Activated T-helper 1 cell treated with anti-CD3 and anti-CD28 coated beads, Interleukin-12 subunit alpha, Interleukin-12 subunit beta, Interleukin-2, Interleukin-4 antibody, amounts not matched to agents 30 ng/mL and 10 ng/mL and 1 ng/mL, durations not matched to agents 14 hours and 24 hours and 36 hours (primary cell): ENCODE measurements at regions not wholly inside any gene's neighbourhood (a gene's known extent, or its start where the extent isn't known, plus 50 kb on each side); places are given as distances from the start of the nearest gene placed in this dataset.

ENCODE experiments used
- DNase-seq: peaks from one replicate; pipeline ENCODE4 v3.0.0; 2021; ENCODE audit warnings: low spot score
- H3K27ac Mint-ChIP-seq: one replicate; pipeline ENCODE4 v1.8.0; 2021; ENCODE audit warnings: mild to moderate bottlenecking, mixed read lengths
- H3K27me3 Mint-ChIP-seq: one replicate; pipeline ENCODE4 v1.8.0; 2022; ENCODE audit warnings: mild to moderate bottlenecking, moderate library complexity, mixed read lengths; ENCODE audit not compliant: insufficient read depth
- H3K36me3 Mint-ChIP-seq: one replicate; pipeline ENCODE4 v1.8.0; 2021; ENCODE audit warnings: low read depth, mixed read lengths
- H3K4me1 Mint-ChIP-seq: one replicate; pipeline ENCODE4 v1.8.0; 2021; ENCODE audit warnings: low read depth, mixed read lengths
- H3K4me3 Mint-ChIP-seq: one replicate; pipeline ENCODE4 v1.8.0; 2021; ENCODE audit warnings: mild to moderate bottlenecking, moderate library complexity, mixed read lengths
- H3K9me3 Mint-ChIP-seq: one replicate; pipeline ENCODE4 v1.8.0; 2021; ENCODE audit warnings: mixed read lengths
- intact Hi-C: fragments of 100-400 bp; cut with micrococcal nuclease; formaldehyde crosslinking; loops from one replicate; pipeline ENCODE4 v1.15.1; 2024

DNA sequence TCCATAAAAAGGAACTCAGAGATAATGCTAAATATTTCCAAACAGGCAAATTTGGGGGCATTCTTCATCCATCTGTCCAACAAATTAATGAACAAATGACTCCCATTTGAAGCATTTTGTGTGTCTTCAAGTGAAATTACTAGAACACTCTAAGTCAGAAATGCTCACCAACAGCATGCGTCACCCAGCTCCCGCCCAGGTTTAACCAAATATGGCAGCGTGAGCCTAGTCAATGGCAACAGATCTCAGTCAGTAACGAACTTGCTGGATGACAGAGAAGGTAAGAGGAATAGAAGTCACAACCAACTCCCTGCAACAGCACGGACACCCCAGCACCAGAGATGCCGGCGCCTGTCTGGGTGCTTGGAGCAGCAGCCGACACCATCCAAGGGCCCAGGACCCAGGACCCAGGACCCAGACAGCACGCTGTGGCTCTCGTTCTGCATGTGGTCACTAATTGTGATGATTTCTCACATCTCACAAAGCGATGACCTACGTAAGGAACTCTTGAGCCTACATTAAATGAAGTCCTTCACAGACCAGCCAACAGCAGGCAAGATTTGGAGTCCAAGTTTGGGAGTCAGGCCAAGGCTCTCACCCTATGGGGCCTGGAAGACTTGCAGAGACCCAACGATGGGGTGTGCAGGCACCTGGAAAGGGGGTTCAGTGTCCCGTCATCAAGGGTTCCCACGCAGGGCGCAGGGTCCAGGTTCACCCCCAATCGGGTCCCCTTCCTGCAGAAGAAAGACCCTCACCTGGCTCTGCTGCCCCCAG lies 556.9 kb downstream of the BRD1 start:
- peaks cover 7% of the 10 kb centered on the region for H3K27me3 Mint-ChIP-seq
- no peak overlapping the region for H3K4me3 Mint-ChIP-seq
- H3K36me3 Mint-ChIP-seq, result no peaks in the 10 kb centered on the region
- no peak overlapping the region for H3K27ac Mint-ChIP-seq
- DNase-seq, result no peak
- H3K4me1 Mint-ChIP-seq, result no peaks in the 10 kb centered on the region
- H3K9me3 Mint-ChIP-seq, result no peaks in the 10 kb centered on the region
- intact Hi-C loops, result no loop called here

DNA sequence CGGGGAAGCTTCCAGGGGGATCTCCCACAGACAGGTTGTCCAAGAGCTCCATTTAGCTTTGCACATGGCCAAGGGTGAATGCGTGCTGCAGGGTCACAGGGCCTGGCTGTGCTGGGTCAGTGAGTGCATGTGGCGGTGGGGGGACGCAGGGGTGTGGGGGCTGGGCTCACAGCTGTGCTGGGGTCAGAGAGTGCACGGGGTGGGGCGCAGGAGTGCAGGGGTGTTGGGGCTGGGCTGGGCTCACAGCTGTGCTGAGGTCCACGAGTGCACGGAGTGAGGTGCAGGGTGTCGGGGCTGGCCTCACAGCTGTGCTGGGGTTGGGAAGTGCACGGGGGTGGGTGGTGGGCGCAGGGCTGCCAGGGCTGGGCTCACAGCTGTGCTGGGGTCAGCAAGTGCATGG lies 557.7 kb downstream of the BRD1 start:
- H3K27ac Mint-ChIP-seq, result no peak overlapping the region
- H3K4me3 Mint-ChIP-seq, result no peak overlapping the region
- no peaks in the 10 kb centered on the region for H3K9me3 Mint-ChIP-seq
- intact Hi-C loops, result no loop called here
- no peaks in the 10 kb centered on the region for H3K36me3 Mint-ChIP-seq
- H3K4me1 Mint-ChIP-seq, result no peaks in the 10 kb centered on the region
- no peak for DNase-seq
- H3K27me3 Mint-ChIP-seq, result peaks cover 7% of the 10 kb centered on the region

DNA sequence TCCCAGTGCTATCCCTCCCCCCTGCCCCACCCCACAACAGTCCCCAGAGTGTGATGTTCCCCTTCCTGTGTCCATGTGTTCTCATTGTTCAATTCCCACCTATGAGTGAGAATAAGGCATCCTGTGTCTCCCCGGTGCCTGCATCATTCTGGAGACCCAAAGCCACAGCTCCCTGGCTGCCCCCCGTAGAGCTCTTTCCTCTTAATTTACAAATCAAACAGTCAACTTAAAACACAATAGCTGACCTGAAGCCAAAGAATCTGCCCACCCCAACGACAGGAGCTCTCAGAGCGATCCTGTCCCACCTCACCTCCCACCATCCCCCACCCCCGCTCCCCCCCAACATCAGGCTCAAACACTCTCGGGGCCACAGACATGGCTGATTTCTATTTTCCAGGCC lies 558.3 kb downstream of the BRD1 start:
- no peaks in the 10 kb centered on the region for H3K9me3 Mint-ChIP-seq
- peaks cover 7% of the 10 kb centered on the region for H3K27me3 Mint-ChIP-seq
- H3K36me3 Mint-ChIP-seq, result no peaks in the 10 kb centered on the region
- DNase-seq, result no peak
- no peak overlapping the region for H3K27ac Mint-ChIP-seq
- intact Hi-C loops, result no loop called here
- H3K4me3 Mint-ChIP-seq, result no peak overlapping the region
- no peaks in the 10 kb centered on the region for H3K4me1 Mint-ChIP-seq

DNA sequence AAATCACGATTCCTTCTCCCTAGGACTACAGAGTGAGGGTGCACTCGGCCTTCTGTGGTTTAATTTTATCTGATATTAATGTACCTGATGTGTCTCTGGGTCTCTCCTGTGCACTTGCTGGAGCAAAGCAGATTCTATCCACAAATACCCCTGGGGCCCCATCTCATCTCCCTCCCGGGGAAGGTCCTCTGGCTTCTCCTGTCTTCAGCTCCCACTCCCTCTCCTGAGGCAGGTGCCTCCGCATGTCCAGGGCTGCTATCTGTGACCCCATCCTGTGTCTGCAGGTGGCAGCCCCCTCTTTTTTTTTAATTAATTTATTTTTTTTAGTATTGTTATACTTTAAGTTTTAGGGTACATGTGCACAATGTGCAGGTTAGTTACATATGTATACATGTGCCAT lies 558.7 kb downstream of the BRD1 start:
- H3K27ac Mint-ChIP-seq, result no peak overlapping the region
- intact Hi-C loops, result no loop called here
- no peaks in the 10 kb centered on the region for H3K9me3 Mint-ChIP-seq
- H3K27me3 Mint-ChIP-seq, result peaks cover 7% of the 10 kb centered on the region
- no peaks in the 10 kb centered on the region for H3K4me1 Mint-ChIP-seq
- DNase-seq, result no peak
- no peaks in the 10 kb centered on the region for H3K36me3 Mint-ChIP-seq
- no peak overlapping the region for H3K4me3 Mint-ChIP-seq

DNA sequence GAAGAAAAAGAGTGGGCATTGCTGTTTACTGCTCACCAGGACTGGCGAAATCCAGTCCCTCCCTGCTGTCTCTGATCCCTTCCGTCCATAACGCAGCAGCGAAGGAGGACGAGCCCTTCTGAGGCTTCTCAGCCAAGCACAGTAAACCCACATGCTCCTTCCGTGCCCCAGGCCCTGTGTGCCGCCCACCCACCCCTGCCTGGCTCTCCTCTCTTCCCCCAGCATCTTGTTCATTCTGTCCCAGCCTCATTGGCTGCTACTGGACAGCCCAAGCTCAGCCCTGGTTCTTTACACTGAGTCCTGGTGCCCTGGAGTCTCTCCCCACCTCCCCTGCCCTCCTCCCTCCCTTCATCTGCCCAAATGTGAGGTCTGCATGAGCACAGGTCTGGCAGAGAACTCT lies 559.7 kb downstream of the BRD1 start:
- no peak for DNase-seq
- Mint-ChIP-seq H3K36me3 (no peaks in the 10 kb centered on the region), H3K4me1 (no peaks in the 10 kb centered on the region), H3K9me3 (no peaks in the 10 kb centered on the region), H3K27ac (no peak overlapping the region), H3K27me3 (peaks cover 7% of the 10 kb centered on the region), H3K4me3 (no peak overlapping the region)
- intact Hi-C loops, result no loop called here

DNA sequence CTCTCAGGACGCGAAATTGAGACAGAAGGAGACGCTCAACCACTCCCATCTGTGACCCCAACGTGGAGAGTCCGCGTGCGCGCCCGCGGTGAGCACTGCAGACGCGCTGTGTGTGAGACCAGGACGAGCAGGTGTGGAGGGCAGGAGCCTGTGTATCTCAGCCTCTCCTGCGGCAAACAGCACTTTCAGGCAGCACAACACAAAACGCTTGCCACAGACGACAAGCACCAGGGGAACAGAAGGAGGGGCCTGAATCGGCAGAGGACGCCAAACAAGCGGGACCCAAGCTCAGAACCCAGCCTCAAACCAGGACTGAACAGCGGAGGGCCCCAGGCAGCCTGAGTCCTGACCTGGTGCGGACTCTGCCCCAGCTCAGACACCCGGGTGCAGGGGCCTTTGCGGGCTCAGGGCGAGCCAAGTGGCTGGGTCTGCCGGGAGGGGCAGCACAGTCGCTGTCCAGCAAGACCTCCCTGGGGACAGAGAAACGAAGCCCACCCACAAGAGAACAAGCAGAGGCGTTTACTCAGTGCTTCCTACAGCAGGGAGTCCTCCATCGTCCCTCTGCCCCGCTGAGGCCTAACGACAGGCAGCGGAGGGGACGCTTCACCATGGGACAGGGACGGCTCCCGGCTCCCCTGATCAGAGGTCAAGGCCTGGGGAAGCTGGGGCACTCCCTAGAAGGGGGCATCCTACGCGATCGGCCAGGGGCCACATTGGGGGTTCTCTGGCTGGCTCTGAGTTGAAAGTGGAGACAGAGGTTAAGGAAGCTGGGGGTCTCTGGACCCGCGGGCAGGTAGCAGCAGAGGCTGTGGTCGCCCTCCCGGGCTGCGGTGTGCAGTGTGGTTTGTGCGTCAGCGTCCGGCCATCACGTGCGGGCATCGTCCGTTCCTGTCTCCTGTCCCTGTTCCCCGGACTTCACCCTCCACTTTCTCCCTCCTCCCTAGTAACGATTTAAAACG lies 560.8 kb downstream of the BRD1 start:
- Mint-ChIP-seq H3K9me3 (no peaks in the 10 kb centered on the region), H3K36me3 (no peaks in the 10 kb centered on the region), H3K27ac (no peak overlapping the region), H3K4me1 (no peaks in the 10 kb centered on the region), H3K4me3 (no peak overlapping the region), H3K27me3 (peaks cover 7% of the 10 kb centered on the region)
- intact Hi-C loops, result no loop called here
- DNase-seq, result no peak

DNA sequence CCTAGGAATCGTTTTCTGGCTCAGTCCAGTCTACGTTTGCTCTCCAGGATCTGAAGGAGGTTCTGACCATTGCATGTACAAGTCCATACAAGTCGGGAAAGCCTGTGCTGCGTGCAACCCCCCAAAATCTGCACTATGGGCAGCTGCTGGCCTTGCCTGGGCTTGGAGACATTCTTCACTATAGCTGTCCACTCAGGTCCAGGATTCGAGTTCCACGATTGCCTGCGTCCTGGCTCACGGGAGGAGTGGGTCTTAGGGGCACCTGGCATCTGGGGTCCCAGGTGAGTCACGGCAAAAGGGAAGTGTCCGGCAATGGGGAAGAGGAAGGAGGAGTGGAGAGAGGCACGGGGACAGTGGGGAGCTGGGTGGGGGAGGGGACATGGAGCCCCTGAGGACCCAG lies 563.0 kb downstream of the BRD1 start:
- Mint-ChIP-seq H3K4me1 (no peaks in the 10 kb centered on the region), H3K9me3 (no peaks in the 10 kb centered on the region), H3K27ac (no peak overlapping the region), H3K36me3 (no peaks in the 10 kb centered on the region), H3K27me3 (peaks cover 6% of the 10 kb centered on the region), H3K4me3 (no peak overlapping the region)
- intact Hi-C loops, result no loop called here
- no peak for DNase-seq

DNA sequence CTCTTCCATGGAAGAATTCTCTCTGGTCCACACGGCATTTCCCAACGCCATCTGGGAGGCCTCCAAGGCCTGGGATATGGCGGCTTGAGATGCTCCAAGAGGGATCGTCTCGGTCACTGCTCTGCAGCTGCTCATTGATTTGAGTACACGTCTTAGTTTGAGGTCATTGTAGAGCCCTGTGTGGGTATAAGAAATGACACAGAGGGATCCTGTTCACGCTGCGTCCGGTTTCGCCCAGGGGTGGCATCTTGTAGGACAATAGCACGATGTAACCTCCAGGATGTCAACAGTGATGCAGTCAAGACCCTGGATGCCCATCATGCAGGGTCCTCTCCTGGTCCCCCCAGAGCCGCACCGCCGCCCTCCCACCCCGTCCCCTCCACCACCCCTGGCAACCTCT lies 564.6 kb downstream of the BRD1 start:
- Mint-ChIP-seq H3K27me3 (peaks cover 2% of the 10 kb centered on the region), H3K4me1 (no peaks in the 10 kb centered on the region), H3K9me3 (no peaks in the 10 kb centered on the region), H3K27ac (no peak overlapping the region), H3K36me3 (no peaks in the 10 kb centered on the region), H3K4me3 (no peak overlapping the region)
- no peak for DNase-seq
- intact Hi-C loops, result no loop called here

DNA sequence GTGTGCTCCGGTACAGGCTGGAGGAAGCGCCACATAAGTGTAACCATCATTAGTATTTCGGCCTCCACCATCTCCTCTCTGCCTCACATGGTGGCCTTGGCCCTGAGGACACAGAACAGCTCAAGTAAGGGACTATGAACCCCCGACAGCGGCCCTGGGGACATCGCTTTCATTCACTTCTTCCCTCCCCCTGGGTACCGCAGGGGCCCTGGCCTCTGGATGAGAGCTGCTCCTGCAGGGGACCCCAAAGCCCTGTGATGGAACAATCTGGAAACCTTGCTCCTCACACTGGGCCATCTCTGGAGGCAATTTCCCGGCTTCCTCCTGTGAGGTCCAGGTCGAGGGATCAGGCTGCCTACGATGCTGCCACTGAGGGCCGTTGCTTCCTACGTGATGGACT lies 565.5 kb downstream of the BRD1 start:
- H3K4me1 Mint-ChIP-seq, result no peaks in the 10 kb centered on the region
- no peak overlapping the region for H3K4me3 Mint-ChIP-seq
- H3K9me3 Mint-ChIP-seq, result no peaks in the 10 kb centered on the region
- no peaks in the 10 kb centered on the region for H3K36me3 Mint-ChIP-seq
- peaks cover 2% of the 10 kb centered on the region for H3K27me3 Mint-ChIP-seq
- no peak for DNase-seq
- intact Hi-C loops, result no loop called here
- H3K27ac Mint-ChIP-seq, result no peak overlapping the region

DNA sequence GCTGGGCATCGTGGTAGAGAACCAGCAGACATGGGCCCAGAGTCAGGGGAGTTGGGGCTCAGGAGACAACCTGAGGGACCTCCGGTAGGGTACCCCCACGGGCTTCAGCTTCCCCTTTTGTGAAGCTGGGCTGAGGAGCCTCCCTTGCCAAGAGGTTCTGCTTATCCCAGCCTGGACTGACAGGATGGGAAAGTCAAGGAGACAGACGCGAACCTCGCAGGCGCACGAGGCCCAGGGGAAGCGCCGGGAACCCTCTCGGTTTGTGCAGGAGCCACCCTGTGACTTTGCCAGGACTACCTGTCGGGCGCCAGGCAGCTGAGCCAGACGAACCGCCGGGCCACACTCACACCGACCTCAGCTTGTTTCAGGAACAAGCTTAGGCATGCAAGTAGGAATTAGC lies 566.1 kb downstream of the BRD1 start:
- DNase-seq, result no peak
- no peak overlapping the region for H3K4me3 Mint-ChIP-seq
- H3K36me3 Mint-ChIP-seq, result no peaks in the 10 kb centered on the region
- H3K9me3 Mint-ChIP-seq, result no peaks in the 10 kb centered on the region
- H3K27me3 Mint-ChIP-seq, result peaks cover 2% of the 10 kb centered on the region
- H3K27ac Mint-ChIP-seq, result no peak overlapping the region
- H3K4me1 Mint-ChIP-seq, result no peaks in the 10 kb centered on the region
- intact Hi-C loops, result no loop called here

DNA sequence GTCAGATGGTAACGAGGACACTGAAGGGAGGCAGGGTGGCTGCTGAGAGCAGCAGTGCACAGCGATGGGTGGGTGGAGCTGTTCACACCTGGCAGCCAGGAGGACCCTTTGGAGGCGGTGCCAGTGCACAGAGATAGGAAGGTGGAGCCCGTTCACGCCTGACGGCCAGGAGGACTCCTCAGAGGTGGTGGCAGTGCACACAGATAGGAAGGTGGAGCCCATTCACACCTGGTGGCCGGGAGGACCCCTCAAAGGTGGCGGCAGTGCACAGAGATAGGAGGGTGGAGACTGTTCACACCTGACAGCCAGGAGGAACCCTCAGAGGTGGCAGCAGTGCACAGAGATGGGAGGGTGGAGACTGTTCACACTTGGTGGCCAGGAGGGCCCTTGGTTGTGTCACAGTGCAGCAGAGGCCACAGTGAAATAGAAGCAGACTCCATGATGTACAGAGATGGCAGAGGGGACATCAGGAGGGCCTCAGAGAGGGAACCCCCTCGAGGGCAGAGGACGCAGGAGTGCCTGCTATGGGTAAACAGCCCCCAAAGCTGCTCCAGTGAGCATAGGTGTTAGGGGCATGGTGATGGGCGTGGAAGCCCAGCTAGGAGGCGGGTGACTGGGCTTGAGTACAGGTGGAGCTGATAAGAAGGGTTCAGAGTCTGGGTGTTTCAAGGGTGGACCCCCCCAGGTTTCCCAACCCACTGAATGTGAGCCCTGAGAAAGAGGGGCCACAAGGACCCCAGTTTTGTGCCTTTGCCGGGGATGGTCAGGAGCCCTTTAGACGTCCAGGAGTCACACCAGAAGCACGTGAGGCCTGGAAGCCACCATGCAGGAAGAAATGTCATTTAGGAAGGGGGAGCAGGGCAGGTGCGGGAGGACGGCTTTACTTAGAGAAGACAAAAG lies 566.7 kb downstream of the BRD1 start:
- no peaks in the 10 kb centered on the region for H3K27me3 Mint-ChIP-seq
- H3K9me3 Mint-ChIP-seq, result no peaks in the 10 kb centered on the region
- H3K27ac Mint-ChIP-seq, result no peak overlapping the region
- H3K36me3 Mint-ChIP-seq, result no peaks in the 10 kb centered on the region
- no peaks in the 10 kb centered on the region for H3K4me1 Mint-ChIP-seq
- DNase-seq, result no peak
- intact Hi-C loops, result no loop called here
- no peak overlapping the region for H3K4me3 Mint-ChIP-seq

DNA sequence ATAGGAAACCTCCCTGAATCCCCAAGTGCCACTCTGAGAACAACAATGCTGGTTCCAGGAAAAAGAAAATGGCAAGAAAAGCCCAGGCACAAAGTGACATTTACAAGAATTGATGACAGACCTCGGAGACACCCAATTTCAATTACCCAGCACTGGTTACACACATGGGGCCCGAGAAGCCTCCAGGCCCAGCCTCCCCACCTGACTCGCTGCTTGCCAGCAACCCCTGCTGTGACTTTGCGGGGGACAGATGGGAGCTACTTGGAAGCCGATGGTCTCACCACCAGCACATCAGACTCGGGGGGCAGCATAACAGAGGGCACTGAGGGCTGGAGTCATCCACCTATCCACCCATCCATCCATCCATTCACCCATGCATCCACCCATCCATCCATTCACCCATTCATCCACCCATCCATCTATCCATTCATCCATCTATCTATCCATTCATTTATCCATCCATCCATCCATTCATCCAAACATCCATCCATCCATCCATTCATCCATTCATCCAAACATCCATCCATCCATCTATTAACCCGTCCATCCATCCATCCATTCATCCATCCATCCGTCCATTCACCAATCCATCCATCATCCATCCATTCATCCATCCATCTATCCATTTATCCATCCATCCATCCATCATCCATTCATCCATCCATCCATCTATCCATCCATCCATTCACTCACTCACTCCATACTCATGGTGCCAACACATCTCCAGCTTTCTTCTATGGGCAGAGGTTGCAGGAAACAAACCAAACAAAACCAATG lies 567.6 kb downstream of the BRD1 start:
- intact Hi-C loops, result no loop called here
- Mint-ChIP-seq H3K4me3 (no peak overlapping the region), H3K36me3 (no peaks in the 10 kb centered on the region), H3K4me1 (no peaks in the 10 kb centered on the region), H3K27ac (no peak overlapping the region), H3K27me3 (no peaks in the 10 kb centered on the region), H3K9me3 (no peaks in the 10 kb centered on the region)
- no peak for DNase-seq
